ENCODE measurements at regions not wholly inside any gene's neighbourhood (a gene's known extent, or its start where the extent isn't known, plus 50 kb on each side); places are given as distances from the start of the nearest gene placed in this dataset.

GRCh38 chr1:163706915-163707314 is 385.2 kb downstream of the NUF2 start (continued):
- TF ChIP-seq ATF4 (CRISPR knock-in tag; IDR thresholded peaks at IDR 0.05) = no peak

- no peak for ATAC-seq
- H3K9me3 ChIP-seq (replicated peaks; ENCODE audit: control insufficient read depth, insufficient read depth, low read depth, low read length) = no peaks in the 10 kb centered on the region
- in situ Hi-C loops (cut with MboI) = no loop called here
- POLR2A ChIA-PET = no interaction called here
- no peak overlapping the region for H3K4me3 ChIP-seq
- H3K27me3 ChIP-seq (ENCODE audit: control insufficient read depth in 2 of 2, insufficient read depth in 2 of 2, low read length in 2 of 2) = no peaks in the 10 kb centered on the region
- no peak overlapping the region for H3K4me2 ChIP-seq (ENCODE audit: insufficient read depth, low read length)
- no peak for FAIRE-seq
- WGBS (ENCODE audit: insufficient coverage, low coverage, missing lambda C conversion rate) = 0% methylated on average over 1 of the region's 1 CpG
- BruUV-seq (replicated peaks) = no TSS peak
- H4K20me1 ChIP-seq (replicated peaks; ENCODE audit: control insufficient read depth, insufficient read depth, low read length) = no peaks in the 10 kb centered on the region
- no peaks in the 10 kb centered on the region for H3K9me1 ChIP-seq (ENCODE audit: control insufficient read depth, insufficient read depth, low read length)
- no peaks in the 10 kb centered on the region for H3K79me2 ChIP-seq (ENCODE audit: control insufficient read depth, insufficient read depth, low read length)
- no peak overlapping the region for H2AFZ ChIP-seq (ENCODE audit: low read depth, low read length)
- no peaks in the 10 kb centered on the region for H3K36me3 ChIP-seq (ENCODE audit: control insufficient read depth, insufficient read depth, low read length)
- no peak overlapping the region for H3K27ac ChIP-seq (ENCODE audit: extremely low read depth, low read depth, low read length)
- CTCF ChIA-PET (ENCODE audit: low intra/inter-chr PET ratio) = no interaction called here
- no peak for DNase-seq (ENCODE audit: extremely low read depth in 1 of 4, low spot score in 3 of 4)
- no peaks in the 10 kb centered on the region for H3K4me1 ChIP-seq (replicated peaks in 1 of 2; ENCODE audit: control insufficient read depth in 2 of 2, insufficient read depth in 2 of 2, low read length in 2 of 2)
- H3K9ac ChIP-seq (ENCODE audit: insufficient read depth in 1 of 2, low read depth in 2 of 2, low read length in 2 of 2) = no peak overlapping the region
- intact Hi-C loops (cut with micrococcal nuclease) = no loop called here
- TF ChIP-seq E4F1 (CRISPR knock-in tag; IDR thresholded peaks at IDR 0.05; ENCODE audit: borderline replicate concordance) (no peak), HOMEZ (CRISPR knock-in tag; IDR thresholded peaks at IDR 0.05) (no peak), CHAMP1 (IDR thresholded peaks at IDR 0.05) (no peak), MYNN (IDR thresholded peaks at IDR 0.05) (no peak), MYNN (CRISPR knock-in tag; IDR thresholded peaks at IDR 0.05) (no peak), ZNF778 (CRISPR knock-in tag; IDR thresholded peaks at IDR 0.05) (no peak), MCM7 (IDR thresholded peaks at IDR 0.05) (no peak), RFX1 (IDR thresholded peaks at IDR 0.05) (no peak), XRCC5 (IDR thresholded peaks at IDR 0.05; ENCODE audit: low read depth, low read length) (no peak), HINFP (tag; conservative IDR thresholded peaks at IDR 0.05; ENCODE audit: low read depth) (no peak), PML (IDR thresholded peaks at IDR 0.05; ENCODE audit: low read length) (no peak), NCOA2 (IDR thresholded peaks at IDR 0.05; ENCODE audit: partially characterized antibody in 2 of 2) (no peak), FOXK2 (conservative IDR thresholded peaks at IDR 0.05 in 1 of 2, IDR thresholded peaks at IDR 0.05 in 1 of 2; ENCODE audit: low read depth in 2 of 2) (no peak)
Observed at GRCh38 chr1:163709636-163710035, 387.9 kb downstream of the NUF2 start.

Data from K562 (cell line).